ENCODE measurements at regions not wholly inside any gene's neighbourhood (a gene's known extent, or its start where the extent isn't known, plus 50 kb on each side); places are given as distances from the start of the nearest gene placed in this dataset.

DNA sequence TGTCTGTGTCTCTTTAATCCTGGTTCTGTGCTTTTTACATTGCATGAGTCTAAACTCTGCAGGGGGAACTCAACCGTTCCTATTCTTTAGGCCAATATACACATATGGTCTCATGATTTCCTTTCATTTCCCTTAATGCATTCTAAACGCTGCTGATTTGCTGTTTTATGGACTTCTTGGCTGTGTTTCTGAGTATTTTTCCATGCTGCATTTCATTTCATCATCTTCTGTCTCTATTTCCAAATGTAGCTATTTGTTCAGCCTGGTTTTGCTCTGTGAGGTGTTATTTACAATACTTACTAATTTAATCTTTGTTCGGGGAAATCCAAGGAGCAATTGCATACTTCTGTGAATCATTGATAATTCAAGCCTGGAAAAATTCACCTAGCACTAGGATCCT lies 897.2 kb downstream of the TSN start:
- BruUV-seq (replicated peaks) = no TSS peak
- H3K36me3 ChIP-seq (ENCODE audit: low read depth) = no peaks in the 10 kb centered on the region
- ChIA-PET POLR2A (ENCODE audit: unreplicated experiment) (no interaction called here), CTCF (no interaction called here)
- 0 out of 2 replicates have a peak overlapping the region, but pooled peaks have one; percentile 46 for H2AFZ ChIP-seq
- intact Hi-C loops (cut with micrococcal nuclease; ENCODE audit: unreplicated experiment) = no loop called here
- no peaks in the 10 kb centered on the region for H3K9me3 ChIP-seq (ENCODE audit: insufficient read depth, low read depth)
- TF ChIP-seq, protein P1, sequence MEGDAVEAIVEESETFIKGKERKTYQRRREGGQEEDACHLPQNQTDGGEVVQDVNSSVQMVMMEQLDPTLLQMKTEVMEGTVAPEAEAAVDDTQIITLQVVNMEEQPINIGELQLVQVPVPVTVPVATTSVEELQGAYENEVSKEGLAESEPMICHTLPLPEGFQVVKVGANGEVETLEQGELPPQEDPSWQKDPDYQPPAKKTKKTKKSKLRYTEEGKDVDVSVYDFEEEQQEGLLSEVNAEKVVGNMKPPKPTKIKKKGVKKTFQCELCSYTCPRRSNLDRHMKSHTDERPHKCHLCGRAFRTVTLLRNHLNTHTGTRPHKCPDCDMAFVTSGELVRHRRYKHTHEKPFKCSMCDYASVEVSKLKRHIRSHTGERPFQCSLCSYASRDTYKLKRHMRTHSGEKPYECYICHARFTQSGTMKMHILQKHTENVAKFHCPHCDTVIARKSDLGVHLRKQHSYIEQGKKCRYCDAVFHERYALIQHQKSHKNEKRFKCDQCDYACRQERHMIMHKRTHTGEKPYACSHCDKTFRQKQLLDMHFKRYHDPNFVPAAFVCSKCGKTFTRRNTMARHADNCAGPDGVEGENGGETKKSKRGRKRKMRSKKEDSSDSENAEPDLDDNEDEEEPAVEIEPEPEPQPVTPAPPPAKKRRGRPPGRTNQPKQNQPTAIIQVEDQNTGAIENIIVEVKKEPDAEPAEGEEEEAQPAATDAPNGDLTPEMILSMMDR (conservative IDR thresholded peaks at IDR 0.05) = no peak
- TF ChIP-seq EZH2 (IDR thresholded peaks at IDR 0.05; ENCODE audit: low read depth) = no peak
- H3F3A ChIP-seq (ENCODE audit: insufficient read depth, low read depth) = no peaks in the 10 kb centered on the region
- H3K79me2 ChIP-seq (ENCODE audit: low read depth) = no peaks in the 10 kb centered on the region
- no peaks in the 10 kb centered on the region for H3K4me1 ChIP-seq (replicated peaks; ENCODE audit: insufficient read depth)
- no peak overlapping the region for H3K27ac ChIP-seq
- H4K20me1 ChIP-seq (ENCODE audit: insufficient read depth) = no peaks in the 10 kb centered on the region
- no peak overlapping the region for H3K4me2 ChIP-seq
- no peak for DNase-seq
- H3K9me2 ChIP-seq (ENCODE audit: insufficient read depth) = no peaks in the 10 kb centered on the region
- no peaks in the 10 kb centered on the region for H3K27me3 ChIP-seq (ENCODE audit: insufficient read depth, low read depth)
- H3K4me3 ChIP-seq = no peak overlapping the region

DNA sequence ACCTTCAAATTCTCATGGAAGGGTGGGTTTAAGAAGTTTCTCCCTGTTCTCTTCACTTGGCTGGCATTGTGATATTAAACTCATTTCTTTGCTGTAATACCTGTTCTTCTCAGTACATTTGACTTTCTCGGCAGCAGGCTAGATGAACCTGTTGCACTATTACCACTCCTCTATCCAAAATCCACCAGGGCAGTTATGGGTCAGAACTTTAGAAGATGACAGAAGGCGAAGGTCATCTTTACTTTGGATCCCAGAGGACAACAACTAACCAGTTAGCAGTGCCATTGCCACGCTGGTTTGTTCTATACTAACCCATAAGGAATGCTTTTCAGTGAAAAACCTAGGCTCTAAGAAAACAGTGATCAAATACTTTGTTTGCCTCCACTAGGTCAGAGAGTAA lies 901.0 kb downstream of the TSN start:
- no TSS peak for BruUV-seq (replicated peaks)
- intact Hi-C loops (cut with micrococcal nuclease; ENCODE audit: unreplicated experiment) = no loop called here

DNA sequence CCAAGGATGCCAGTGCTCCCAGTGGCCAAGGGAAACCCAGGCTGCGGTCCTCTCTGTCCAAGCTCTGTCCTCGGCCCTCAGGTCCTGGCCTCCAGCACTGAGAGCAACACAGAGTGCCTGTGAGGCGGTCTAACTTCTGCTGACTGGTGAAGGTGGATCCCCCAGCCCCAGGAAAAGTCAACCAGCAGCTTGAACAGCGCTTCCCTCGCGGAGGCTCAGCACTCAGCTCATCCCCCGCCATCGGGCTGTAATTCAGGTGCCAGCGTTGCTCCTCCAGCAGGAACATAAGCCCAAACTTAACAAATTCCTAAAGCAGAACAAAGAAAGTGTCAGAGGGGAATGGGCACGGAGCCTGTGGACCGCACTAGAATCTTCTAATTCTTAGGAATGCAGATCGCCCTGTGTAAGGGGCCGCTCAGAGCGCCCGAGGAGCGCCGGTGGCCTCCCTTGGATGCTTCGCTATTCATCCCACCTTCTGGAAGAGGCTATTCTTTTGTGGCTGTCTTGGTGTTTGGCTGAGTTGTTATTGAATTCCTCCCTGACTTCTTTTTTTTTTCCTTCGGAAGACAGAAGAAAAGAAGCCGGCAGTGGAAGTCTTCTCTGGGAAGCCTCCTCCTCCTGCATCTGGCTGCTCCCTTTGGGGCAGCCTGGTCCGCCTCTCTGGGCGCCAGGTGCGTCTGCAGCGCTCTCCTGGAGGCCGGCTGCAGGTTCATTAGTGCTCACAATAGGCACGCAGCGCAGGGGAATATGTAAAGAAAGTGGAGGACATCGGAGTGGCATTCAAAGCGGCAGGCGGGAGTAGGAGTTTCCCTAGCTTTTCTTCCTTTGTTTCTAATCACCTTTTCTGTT lies 905.6 kb downstream of the TSN start:
- CTCF ChIA-PET = no interaction called here
- H3K9me3 ChIP-seq (ENCODE audit: insufficient read depth, low read depth) = no peaks in the 10 kb centered on the region

More for the DNA sequence above, 901.0 kb downstream of the TSN start:
- DNase-seq = no peak
- Histone ChIP-seq H4K20me1 (ENCODE audit: insufficient read depth) (no peaks in the 10 kb centered on the region), H3K4me1 (replicated peaks; ENCODE audit: insufficient read depth) (no peaks in the 10 kb centered on the region), H3K4me2 (no peak overlapping the region), H3K36me3 (ENCODE audit: low read depth) (no peaks in the 10 kb centered on the region), H3K9me2 (ENCODE audit: insufficient read depth) (no peaks in the 10 kb centered on the region), H3K9me3 (ENCODE audit: insufficient read depth, low read depth) (no peaks in the 10 kb centered on the region), H2AFZ (no peak overlapping the region), H3K27me3 (ENCODE audit: insufficient read depth, low read depth) (peaks cover 24% of the 10 kb centered on the region), H3K4me3 (no peak overlapping the region), H3K79me2 (ENCODE audit: low read depth) (no peaks in the 10 kb centered on the region), H3F3A (ENCODE audit: insufficient read depth, low read depth) (no peaks in the 10 kb centered on the region), H3K27ac (no peak overlapping the region)
- TF ChIP-seq, protein P1 (conservative IDR thresholded peaks at IDR 0.05) = no peak
- TF ChIP-seq EZH2 (IDR thresholded peaks at IDR 0.05; ENCODE audit: low read depth) = no peak
- ChIA-PET CTCF (no interaction called here), POLR2A (ENCODE audit: unreplicated experiment) (no interaction called here)

More for the DNA sequence above, 905.6 kb downstream of the TSN start:
- Histone ChIP-seq H4K20me1 (ENCODE audit: insufficient read depth) (no peaks in the 10 kb centered on the region), H3K4me3 (no peak overlapping the region; the same call in 1 of the 2 replicates), H2AFZ (0 out of 2 replicates have a peak overlapping the region, but pooled peaks have one; percentile 12), H3K9me2 (ENCODE audit: insufficient read depth) (no peaks in the 10 kb centered on the region), H3K27ac (no peak overlapping the region), H3F3A (ENCODE audit: insufficient read depth, low read depth) (no peaks in the 10 kb centered on the region), H3K4me1 (replicated peaks; ENCODE audit: insufficient read depth) (no peaks in the 10 kb centered on the region), H3K27me3 (ENCODE audit: insufficient read depth, low read depth) (peaks cover 38% of the 10 kb centered on the region), H3K79me2 (ENCODE audit: low read depth) (no peaks in the 10 kb centered on the region), H3K4me2 (peak overlapping the region; percentile 58), H3K36me3 (ENCODE audit: low read depth) (no peaks in the 10 kb centered on the region)
- BruUV-seq (replicated peaks) = no TSS peak
- no peak for TF ChIP-seq EZH2 (IDR thresholded peaks at IDR 0.05; ENCODE audit: low read depth)
- TF ChIP-seq, protein P1 (conservative IDR thresholded peaks at IDR 0.05) = no peak
- no peak for DNase-seq
- POLR2A ChIA-PET (ENCODE audit: unreplicated experiment) = no interaction called here
- intact Hi-C loops (cut with micrococcal nuclease; ENCODE audit: unreplicated experiment) = no loop called here

Data from PC-9 (cell line).